Vagina (tissue), 2 donors: ENCODE measurements at regions not wholly inside any gene's neighbourhood (a gene's known extent, or its start where the extent isn't known, plus 50 kb on each side); places are given as distances from the start of the nearest gene placed in this dataset.

ENCODE experiments used
- DNase-seq, 2 donors: peaks; one replicate each; pipeline ENCODE4 v3.0.0-alpha.2; 2017; ENCODE audit errors: extremely low spot score in 2 of 2
- H3K27ac ChIP-seq: fragments of 200-600 bp; sonication (generic); one replicate; pipeline ENCODE4 v1.5.1; 2019
- H3K27me3 ChIP-seq: fragments of 200-600 bp; sonication (generic); one replicate; pipeline ENCODE4 v1.5.1; 2019
- H3K36me3 ChIP-seq, 2 donors: fragments of 200-600 bp; sonication (generic); one replicate each; pipeline ENCODE4 v1.5.1; 2017 to 2019
- H3K4me1 ChIP-seq: fragments of 200-600 bp; sonication (generic); one replicate; pipeline ENCODE4 v1.5.1; 2019
- H3K4me3 ChIP-seq, 2 donors: fragments of 200-600 bp; sonication (generic); 1 replicate in 1 of 2; 2 replicates in 1 of 2; pipeline ENCODE4 v1.5.1; 2016 to 2019
- H3K9me3 ChIP-seq: fragments of 200-600 bp; sonication (generic); one replicate; pipeline ENCODE4 v1.5.1; 2019
- CTCF ChIP-seq, 3 experiments: fragments of 450-650 bp in 2 of 3; fragments of 200-600 bp in 1 of 3; sonication (generic) in 1 of 3; IDR thresholded peaks; one replicate each; pipeline ENCODE4 v1.5.1; 2017 to 2019; ENCODE audit warnings: antibody characterized with exemption in 3 of 3, mild to moderate bottlenecking in 2 of 3, moderate library complexity in 2 of 3
- POLR2A ChIP-seq, 2 donors: fragments of 450-650 bp; IDR thresholded peaks; one replicate each; pipeline ENCODE4 v1.6.1; 2017; ENCODE audit warnings: antibody characterized with exemption in 2 of 2, mild to moderate bottlenecking in 2 of 2, moderate library complexity in 2 of 2
- POLR2AphosphoS5 ChIP-seq, 2 donors: sonication (generic); formaldehyde crosslinking; IDR thresholded peaks; one replicate each; pipeline ENCODE4 v1.9.0; 2017; ENCODE audit warnings: antibody characterized with exemption in 2 of 2, mild to moderate bottlenecking in 2 of 2, low read depth in 1 of 2; ENCODE audit not compliant: insufficient read depth in 1 of 2
- intact Hi-C: fragments of 100-400 bp; cut with DNase I; formaldehyde crosslinking; loops from one replicate; pipeline ENCODE4 v1.15.1; 2023

GRCh38 chr2:118246726-118247125 lies 158.5 kb downstream of the INSIG2 start:
- no peaks in the 10 kb centered on the region for H3K4me1 ChIP-seq
- no peaks in the 10 kb centered on the region for H3K36me3 ChIP-seq
- H3K4me3 ChIP-seq, result no peak overlapping the region
- no peaks in the 10 kb centered on the region for H3K27me3 ChIP-seq
- no peak for TF ChIP-seq CTCF (IDR thresholded peaks at IDR 0.05)
- no peak for TF ChIP-seq POLR2A (IDR thresholded peaks at IDR 0.05)
- TF ChIP-seq POLR2AphosphoS5 (IDR thresholded peaks at IDR 0.05; ENCODE audit: insufficient read depth in 1 of 2, low read depth in 1 of 2), result no peak
- DNase-seq, result no peak
- no peak overlapping the region for H3K27ac ChIP-seq
- H3K9me3 ChIP-seq, result no peaks in the 10 kb centered on the region
- intact Hi-C loops, result no loop called here

- intact Hi-C loops, result no loop called here
- no peak overlapping the region for H3K27ac ChIP-seq
- H3K27me3 ChIP-seq, result no peaks in the 10 kb centered on the region
- DNase-seq, result no peak
- TF ChIP-seq POLR2AphosphoS5 (IDR thresholded peaks at IDR 0.05; ENCODE audit: insufficient read depth in 1 of 2, low read depth in 1 of 2), result no peak
- no peak for TF ChIP-seq POLR2A (IDR thresholded peaks at IDR 0.05)
- no peak for TF ChIP-seq CTCF (IDR thresholded peaks at IDR 0.05)
- H3K4me1 ChIP-seq, result no peaks in the 10 kb centered on the region
- no peaks in the 10 kb centered on the region for H3K9me3 ChIP-seq
- H3K36me3 ChIP-seq, result no peaks in the 10 kb centered on the region
- H3K4me3 ChIP-seq, result no peak overlapping the region
Measured at GRCh38 chr2:118246079-118246478, 157.8 kb downstream of the INSIG2 start.

GRCh38 chr2:118244686-118245085 lies 156.4 kb downstream of the INSIG2 start:
- intact Hi-C loops, result loop anchor here (5.0 kb wide), 1 partner anchor 543 kb away; no protein-coding TSS in a partner anchor
- no peak overlapping the region for H3K27ac ChIP-seq
- no peaks in the 10 kb centered on the region for H3K27me3 ChIP-seq
- H3K9me3 ChIP-seq, result no peaks in the 10 kb centered on the region
- H3K36me3 ChIP-seq, result no peaks in the 10 kb centered on the region
- H3K4me1 ChIP-seq, result no peaks in the 10 kb centered on the region
- TF ChIP-seq CTCF (IDR thresholded peaks at IDR 0.05), result no peak
- no peak for TF ChIP-seq POLR2A (IDR thresholded peaks at IDR 0.05)
- no peak for TF ChIP-seq POLR2AphosphoS5 (IDR thresholded peaks at IDR 0.05; ENCODE audit: insufficient read depth in 1 of 2, low read depth in 1 of 2)
- H3K4me3 ChIP-seq, result no peak overlapping the region
- DNase-seq, result peak in 1 of 2 donors; percentile 80

- no peak for TF ChIP-seq CTCF (IDR thresholded peaks at IDR 0.05)
- no peak for TF ChIP-seq POLR2AphosphoS5 (IDR thresholded peaks at IDR 0.05; ENCODE audit: insufficient read depth in 1 of 2, low read depth in 1 of 2)
- no peak for TF ChIP-seq POLR2A (IDR thresholded peaks at IDR 0.05)
- Histone ChIP-seq H3K4me1 (no peaks in the 10 kb centered on the region), H3K36me3 (no peaks in the 10 kb centered on the region), H3K27me3 (no peaks in the 10 kb centered on the region), H3K9me3 (no peaks in the 10 kb centered on the region), H3K27ac (no peak overlapping the region), H3K4me3 (no peak overlapping the region)
- DNase-seq, result peak in 1 of 2 donors; percentile 58
- intact Hi-C loops, result loop anchor here (5.0 kb wide), 1 partner anchor 544 kb away; no protein-coding TSS in a partner anchor
Measured at GRCh38 chr2:118243031-118243430, 154.8 kb downstream of the INSIG2 start.

GRCh38 chr2:118242216-118242615 lies 153.9 kb downstream of the INSIG2 start:
- TF ChIP-seq POLR2AphosphoS5 (IDR thresholded peaks at IDR 0.05; ENCODE audit: insufficient read depth in 1 of 2, low read depth in 1 of 2) (no peak), CTCF (IDR thresholded peaks at IDR 0.05) (no peak), POLR2A (IDR thresholded peaks at IDR 0.05) (no peak)
- no peaks in the 10 kb centered on the region for H3K27me3 ChIP-seq
- H3K27ac ChIP-seq, result no peak overlapping the region
- H3K4me1 ChIP-seq, result no peaks in the 10 kb centered on the region
- peak in 1 of 2 donors; percentile 37 for DNase-seq
- H3K4me3 ChIP-seq, result no peak overlapping the region
- H3K9me3 ChIP-seq, result no peaks in the 10 kb centered on the region
- H3K36me3 ChIP-seq, result no peaks in the 10 kb centered on the region
- intact Hi-C loops, result loop anchor here (5.0 kb wide), 1 partner anchor 545 kb away; no protein-coding TSS in a partner anchor
